HG03039 (cell line): ENCODE measurements at regions not wholly inside any gene's neighbourhood (a gene's known extent, or its start where the extent isn't known, plus 50 kb on each side); places are given as distances from the start of the nearest gene placed in this dataset.
"Not testable (repeated sequence)": the region's sequence is repeated elsewhere in the genome, so short reads cannot be mapped to it uniquely, and the experiment has no call there.

Experiments used
- ATAC-seq: cut with Tn5 transposase; IDR thresholded peaks from one replicate; pipeline ENCODE4 v1.9.1; 2021; ENCODE audit warnings: mild to moderate bottlenecking, moderate library complexity; ENCODE audit not compliant: unreplicated experiment

DNA sequence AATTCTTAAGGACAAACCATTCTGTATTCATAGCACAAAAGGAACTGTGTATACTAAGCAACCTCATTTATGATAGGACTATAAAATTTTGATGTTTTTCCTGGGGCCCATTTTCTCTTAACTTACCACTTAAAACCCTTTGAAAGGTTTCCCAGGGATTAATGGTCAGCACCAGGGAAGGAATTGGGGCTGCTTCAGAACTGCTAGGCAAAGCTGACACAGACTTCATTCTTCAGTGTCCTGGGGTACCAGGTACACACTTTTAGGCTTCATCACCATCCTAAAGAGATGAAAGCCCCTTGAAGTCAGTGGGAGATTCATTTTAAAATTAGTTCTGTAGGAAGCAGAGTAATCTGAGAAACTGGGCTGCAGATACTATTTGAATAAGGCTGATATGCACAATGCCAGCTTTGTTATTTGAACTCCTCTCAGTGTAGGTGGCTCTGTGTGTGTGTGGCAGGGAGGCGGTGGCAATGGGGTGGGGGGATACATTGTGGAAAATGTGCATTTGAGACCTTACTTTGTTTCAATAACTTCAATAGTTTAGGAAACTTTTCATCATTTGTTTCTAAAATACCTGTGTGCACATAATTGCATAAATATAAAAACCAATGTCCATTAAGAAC lies 329.3 kb upstream of the DCN start:
- ATAC-seq: no peak

DNA sequence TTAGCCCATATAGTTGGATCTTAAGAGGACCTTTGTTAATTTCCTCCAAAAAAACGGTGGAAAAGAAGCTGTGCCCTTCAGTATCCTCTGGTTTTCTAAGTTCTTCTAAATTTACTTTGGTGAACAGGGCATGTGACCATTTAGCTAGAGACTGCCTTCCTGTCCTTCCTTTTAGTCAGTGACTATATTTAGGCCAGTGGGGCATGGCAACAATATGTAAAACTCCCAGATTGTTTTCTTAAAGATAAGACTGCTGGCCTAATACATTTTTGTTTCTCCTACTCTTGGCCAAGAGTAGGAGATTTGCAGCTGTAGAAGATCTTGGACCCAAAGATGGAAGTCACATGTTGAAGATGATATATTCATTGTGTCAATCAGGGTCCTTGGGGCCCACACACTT lies 325.1 kb upstream of the DCN start:
- no peak for ATAC-seq

DNA sequence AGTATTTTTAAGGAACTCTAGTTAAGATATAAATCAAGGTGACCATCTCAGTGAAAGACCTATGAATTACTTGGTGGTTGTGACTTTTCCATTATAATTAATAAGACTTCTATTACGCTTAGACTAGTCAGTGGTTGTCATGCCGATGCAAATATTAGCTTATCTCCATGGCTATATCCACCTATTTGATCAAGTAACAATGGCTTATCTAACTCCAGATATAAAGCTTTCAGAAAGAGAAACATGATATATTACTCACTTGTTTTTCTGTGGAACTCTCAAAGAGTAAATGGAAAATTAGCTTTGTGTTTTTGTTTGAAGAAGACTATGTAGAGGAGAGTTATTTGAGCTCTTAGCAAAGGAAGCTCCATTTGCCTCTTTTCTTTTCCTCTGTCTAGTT lies 323.8 kb upstream of the DCN start:
- ATAC-seq: no peak

DNA sequence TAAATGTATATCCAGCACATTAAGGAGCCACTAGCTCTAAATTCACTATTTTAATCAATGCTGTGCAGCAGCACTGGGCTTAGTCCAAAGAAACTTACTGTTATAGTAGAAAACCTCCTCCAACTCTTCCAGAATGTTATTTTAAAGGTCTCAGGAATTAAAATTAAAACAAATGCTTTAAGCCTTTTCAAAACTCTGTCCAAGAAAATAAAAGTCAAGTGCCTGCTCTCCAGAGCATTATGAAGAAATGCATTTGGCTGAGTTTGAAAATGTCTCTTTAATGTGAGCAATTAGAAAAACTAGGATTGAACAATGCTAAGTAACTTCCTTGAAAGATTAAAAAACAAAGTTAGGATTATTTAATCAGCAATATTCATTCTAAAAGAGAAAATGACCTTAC lies 322.4 kb upstream of the DCN start:
- ATAC-seq: no peak

DNA sequence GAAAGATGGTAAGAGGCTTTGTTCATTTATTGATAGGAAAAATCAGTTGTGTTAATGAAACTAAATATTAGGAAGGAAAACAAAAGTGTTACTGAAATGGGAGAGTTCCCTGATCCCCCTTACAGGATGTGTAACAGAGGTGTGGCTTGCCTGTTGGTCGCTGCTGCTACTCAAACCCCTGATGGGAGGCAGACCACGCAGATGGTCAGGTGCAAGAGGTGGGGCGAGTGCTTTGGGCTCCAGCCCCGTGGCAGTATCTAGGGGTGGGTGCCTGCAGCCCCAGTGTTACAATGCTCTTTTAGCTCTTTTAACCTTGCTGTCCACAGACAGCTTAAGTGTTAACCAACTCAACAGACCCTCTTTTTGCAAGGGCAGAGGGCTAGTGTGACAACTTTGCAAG lies 319.6 kb upstream of the DCN start:
- no peak for ATAC-seq

DNA sequence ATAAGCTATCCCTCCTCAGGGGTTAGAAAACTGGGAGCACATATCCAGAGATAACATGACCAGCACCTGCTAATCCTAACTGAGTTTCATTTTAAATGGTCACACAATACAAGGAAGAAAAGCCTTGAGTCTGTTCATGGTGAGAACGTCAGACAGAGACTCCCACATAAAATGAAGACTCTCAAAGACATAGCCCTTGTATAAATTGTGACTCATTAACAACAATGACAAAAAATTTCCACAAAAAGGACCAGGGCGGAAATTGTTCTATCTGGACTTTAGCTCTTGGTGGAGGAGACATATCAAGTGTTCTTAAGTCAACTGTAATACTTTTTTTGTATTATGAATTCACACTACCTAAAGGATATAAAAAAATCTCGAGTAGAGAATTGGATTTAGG lies 313.7 kb upstream of the DCN start:
- ATAC-seq: no peak

DNA sequence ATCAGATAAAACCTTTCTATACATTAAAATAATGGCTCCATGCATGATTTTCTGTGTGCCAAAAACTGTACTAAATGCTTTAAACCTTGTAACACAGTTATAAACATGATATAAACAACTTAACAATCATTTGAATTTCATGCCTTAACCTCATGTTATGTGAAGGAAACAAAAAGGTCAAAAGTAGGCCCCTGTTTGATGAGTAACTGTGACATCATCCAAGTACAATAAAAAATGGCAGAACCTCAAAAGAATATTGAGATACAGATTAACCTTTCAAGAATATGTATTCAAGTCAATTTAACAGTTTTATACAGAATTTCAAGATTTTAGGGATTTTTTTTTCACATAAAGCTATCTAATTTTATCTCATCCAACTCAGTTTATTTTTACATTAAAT lies 310.7 kb upstream of the DCN start:
- ATAC-seq: no peak

DNA sequence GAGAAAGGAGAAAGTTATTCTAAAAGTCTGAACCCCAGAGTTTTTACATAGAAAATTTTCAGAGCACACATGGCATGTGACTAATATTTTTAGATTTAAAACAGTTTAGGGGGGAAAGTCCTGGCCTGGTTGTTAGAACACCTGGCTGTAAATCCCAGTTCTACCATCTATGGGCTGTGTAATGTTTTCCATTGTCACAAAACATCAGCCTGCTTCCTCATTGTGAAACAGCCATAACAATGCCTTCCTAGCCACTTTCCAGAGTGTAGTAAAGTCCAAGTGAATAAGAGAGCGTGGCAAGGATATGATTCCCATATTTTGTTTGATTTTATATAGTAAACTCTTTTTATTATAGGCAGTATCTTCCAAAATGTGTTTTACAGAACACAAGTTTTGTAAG lies 310.0 kb upstream of the DCN start:
- ATAC-seq: no peak

DNA sequence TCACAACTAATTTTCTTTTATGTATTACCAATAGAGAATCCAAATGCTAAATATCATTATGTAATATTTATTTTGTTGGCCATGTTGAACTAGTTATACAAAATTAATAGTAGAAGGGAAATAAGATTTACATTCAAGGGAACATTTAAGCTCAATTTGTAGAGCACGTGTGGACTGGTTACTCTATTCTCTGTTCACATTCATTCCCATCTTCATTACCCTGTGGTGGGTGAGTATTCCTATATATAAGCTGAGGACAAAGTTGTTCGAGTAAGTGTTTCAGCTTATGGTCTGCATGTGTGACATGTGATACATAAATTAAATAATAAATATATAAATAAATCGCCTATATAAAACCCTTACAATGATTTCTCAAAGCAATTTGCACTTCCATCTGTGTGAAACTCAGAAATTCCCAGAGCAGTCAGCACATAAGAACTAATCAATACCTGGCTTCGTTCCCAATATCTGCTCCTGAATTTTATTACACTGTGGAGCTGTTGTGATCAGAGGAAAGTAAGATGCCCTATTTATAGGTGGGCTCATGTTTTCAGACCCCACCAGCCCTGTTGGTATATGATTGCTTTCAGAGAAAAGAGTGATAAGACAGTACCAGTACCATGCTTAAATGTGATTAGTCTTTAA lies 308.2 kb upstream of the DCN start:
- ATAC-seq: no peak

DNA sequence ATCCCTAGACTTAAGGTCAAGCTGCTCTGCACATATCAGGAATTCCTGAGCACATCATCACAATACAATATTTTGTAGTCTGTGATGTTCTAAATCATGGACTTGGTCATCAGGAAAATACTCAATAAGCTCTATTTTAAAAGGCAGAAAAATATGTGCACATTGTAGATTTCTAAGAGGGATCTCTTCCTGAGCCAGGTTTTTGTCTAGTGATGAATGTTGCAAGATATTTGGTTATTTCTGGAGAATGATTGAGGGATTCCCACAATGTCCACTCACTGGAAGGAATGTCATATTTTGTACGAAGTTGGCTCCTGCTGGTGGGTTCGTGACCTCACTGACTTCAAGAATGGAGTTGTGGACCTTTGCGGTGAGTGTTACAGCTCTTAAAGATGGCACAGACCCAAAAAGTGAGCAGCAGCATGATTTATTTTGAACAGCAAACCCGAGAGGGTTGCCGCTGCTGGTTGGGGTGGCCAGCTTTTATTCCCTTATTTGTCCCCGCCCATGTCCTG lies 300.9 kb upstream of the DCN start:
- ATAC-seq: no peak

DNA sequence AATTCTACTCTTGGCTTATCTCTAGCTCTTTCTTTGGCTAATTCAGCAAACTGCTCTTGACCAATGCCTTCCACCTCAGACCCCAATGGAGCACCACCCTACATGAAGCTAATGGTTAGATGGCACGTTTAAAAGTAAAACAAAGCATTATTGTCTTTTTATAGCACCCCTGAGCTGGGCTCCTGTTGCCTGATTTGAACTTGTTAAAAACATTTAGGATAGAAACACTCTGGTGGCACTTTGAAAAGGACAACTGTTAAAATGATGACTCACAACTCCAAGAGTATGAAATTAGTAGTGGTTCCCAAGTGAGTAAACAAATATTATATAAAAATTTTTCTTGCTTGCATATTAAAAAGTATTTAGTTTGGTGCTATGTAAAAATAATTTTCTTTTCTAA lies 299.6 kb upstream of the DCN start:
- no peak for ATAC-seq

DNA sequence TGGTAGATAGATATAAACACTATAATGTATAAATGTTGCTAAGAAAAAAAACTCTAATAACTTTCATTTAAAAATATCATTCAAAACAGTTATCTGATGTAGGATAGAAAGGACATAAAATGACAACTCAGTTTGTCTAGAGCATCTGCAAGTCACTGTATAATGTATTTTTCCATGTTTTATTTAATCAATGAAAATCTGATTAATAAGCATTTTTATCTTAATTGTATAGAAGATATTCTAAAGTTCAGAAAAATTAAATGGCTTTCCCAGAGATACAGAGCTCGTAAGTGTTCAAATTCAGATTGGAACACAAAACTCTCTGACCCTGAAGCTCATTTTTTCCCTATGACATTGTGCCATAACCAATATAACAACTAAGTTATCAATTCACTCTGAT lies 295.9 kb upstream of the DCN start:
- ATAC-seq: no peak

DNA sequence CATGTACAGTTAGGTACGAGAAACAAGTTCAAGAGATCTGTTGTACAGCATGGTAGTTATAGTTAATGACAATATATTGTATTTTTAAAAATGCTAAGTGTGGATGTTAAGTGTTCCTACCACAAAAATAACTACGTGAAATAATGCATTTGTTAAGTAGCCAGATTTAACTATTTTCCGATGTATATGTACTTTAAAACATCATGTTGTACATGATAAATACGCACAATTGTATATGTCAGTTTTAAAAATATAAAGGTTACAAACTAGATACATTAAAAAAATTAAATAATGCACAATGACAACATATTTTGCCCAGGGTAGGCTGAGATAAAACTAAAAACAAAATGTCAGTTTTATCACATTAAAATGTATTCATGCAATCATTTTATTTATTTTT lies 285.1 kb upstream of the DCN start:
- no peak for ATAC-seq

DNA sequence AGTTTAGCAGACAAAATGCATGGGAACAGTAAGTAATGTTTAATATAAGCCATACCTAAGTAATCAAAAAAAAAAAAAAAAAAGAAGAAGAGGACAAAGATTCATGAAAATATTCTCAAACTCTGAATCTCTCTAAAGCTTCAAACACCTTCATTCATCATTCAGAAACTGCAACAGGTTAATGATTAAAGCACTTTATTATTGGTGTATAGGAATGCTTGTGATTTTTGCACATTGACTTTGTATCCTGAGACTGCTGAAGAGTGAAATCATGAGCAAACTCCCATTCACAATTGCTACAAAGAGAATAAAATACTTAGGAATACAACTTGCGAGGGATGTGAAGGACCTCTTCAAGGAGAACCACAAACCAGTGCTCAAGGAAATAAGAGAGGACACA lies 278.4 kb upstream of the DCN start:
- ATAC-seq: no peak

DNA sequence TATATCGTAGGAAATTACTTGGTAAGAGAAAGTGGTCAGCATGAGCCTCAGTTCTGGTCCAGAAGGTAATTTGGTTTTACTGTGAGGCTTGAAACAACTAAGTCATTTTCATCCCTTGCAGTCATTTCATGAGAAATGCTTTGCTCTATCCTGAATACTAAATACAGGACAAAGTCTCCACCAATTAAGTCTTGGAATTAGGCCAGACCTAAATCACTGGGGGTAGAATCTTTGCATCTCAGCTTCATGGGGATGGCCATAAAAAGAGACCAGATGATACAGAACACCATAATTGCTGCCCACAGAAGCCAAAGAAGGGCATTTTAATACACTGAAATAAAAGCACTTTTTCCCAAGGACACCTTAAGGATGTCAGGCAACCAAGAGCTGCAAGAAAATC lies 277.9 kb upstream of the DCN start:
- no peak for ATAC-seq

DNA sequence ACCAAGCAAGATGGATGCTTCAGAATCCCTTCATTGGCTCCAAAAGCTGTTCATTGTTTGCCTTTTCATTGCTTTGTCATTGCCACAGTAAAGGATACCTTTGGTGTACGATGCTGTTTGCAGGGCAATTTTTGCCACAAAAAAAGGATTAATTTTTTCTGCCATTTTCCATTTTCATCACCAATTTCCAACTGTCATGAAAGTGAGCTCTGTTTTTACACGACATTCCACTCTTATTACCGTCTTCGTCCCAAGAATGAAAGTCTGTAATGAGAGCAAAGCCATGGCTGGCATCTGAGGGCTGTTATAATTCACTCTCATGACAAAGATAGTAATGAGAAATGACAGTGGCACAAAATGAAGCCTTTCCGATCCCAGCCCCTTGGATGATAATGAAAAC lies 272.7 kb upstream of the DCN start:
- no peak for ATAC-seq

DNA sequence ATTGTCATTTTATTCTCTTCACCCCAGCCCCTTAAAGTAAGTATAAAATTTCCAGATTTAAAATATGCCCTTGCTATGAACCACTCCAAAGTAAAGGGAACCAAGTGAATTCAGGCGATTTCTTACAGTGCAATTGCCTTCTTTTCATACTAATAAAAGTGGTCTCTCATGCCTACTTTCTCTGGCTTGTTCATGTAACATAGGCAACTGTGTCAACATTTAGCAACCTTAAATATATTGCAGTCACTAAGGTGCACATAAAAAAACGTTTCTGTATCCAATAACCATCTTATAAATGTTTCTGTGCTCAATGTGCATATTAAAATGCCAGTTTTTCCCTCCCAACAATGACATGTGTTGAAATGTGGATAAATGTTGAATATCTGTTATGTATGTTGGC lies 271.6 kb upstream of the DCN start:
- no peak for ATAC-seq

DNA sequence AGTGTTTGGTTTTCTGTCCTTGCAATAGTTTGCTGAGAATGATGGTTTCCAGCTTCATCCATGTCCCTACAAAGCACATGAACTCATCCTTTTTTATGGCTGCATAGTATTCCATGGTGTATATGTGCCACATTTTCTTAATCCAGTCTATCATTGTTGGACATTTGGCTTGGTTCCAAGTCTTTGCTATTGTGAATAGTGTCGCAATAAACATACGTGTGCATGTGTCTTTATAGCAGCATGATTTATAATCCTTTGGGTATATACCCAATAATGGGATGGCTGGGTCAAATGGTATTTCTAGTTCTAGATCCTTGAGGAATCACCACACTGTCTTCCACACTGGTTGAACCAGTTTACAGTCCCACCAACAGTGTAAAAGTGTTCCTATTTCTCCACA lies 269.8 kb upstream of the DCN start:
- ATAC-seq: not testable (repeated sequence)

DNA sequence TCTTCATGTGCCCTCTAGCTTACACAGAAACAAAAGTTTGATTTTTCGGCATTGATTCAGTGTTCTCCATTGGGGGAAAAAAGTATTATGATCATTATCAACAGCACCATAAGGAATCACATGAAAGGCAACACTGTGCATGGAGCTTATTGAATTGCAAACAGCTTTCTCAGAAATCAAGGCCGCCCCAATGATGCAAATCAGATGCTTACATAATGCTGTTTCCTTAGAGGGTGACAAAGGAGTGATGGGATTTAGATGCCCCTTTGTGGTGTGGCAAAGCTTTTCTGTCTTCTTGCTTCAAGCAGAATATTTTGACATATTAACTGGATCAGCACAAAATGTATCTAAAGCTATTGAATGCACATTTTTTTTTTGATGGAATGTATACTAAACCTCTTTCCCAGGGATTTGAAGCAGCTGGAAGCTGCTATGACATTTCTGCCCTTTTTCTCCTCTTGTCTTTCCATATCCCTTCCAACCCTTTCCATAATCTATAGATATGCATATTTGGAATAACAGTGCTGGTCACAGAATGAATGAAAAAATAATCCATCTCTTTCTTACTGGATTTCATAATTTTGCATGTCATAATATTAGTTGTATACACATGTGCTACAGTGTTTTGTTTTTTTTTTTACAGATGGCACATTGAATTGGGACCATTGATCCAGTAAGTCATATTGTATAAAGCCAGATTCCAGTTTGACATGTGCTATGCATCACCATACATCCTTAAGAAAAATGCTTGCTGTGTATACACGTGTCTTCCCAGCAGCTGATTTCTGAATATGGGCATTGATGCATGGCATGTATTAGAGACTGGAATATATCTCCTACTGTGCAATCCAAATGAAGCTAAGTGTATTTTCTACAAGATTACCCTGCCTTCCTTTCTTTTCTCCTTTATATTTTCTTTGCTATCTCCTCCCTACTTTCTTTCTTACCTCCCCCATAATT lies 259.7 kb upstream of the DCN start:
- ATAC-seq: no peak

DNA sequence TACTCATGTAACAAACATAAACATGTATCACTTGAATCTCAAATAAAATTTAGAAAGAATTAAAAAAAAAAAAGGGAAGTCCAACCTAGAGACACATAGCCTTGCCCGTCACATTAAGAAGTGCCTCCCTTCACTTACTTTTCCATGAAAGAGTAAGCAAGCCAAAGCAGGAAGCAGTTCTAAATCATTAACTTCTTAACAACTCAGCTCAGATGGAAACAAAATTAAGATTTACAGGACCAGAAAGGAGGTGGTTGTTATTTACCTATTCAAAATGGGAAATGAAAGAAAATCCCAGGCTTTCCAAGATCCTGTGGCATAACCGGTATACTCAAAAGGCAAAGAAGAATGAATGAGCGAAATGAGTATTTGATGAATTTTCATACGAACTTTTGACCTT lies 258.6 kb upstream of the DCN start:
- ATAC-seq: no peak

DNA sequence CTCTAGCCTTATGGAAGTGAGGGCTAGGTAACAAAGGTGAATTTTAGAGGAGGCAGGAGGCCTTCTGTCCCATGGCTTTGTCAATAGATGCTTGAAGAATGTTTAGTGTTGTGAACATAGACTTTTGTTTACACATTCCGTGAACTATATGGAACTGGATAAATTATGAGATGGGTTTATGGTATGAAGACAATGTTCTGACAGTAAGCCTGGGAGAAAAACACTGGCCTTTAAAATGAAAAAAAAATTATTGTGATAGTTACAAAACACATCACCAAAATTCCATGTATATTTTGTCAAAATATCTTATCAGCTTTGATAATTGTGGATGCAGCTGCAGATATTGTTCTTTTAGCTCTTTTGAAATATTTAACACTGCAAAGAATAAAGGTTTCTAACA lies 251.5 kb upstream of the DCN start:
- no peak for ATAC-seq

DNA sequence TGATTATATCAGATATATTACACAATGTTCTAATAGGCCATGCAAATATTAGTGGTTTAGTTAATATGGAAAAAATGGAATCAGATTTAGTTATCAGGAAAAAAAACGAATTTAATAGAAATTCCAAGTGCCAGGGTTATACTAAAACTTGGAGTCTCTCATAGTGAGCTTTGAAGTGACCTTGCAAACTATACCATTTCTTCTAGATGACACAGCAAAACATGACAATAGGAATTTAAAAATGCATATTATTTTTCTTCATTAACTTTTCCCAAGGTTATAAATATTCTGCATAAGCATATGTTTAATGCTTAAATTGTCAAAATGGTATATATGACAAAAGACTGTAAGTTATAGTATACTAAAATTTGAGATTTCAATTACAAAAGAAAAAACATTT lies 250.1 kb upstream of the DCN start:
- ATAC-seq: no peak
